ENCODE measurements at regions not wholly inside any gene's neighbourhood (a gene's known extent, or its start where the extent isn't known, plus 50 kb on each side); places are given as distances from the start of the nearest gene placed in this dataset.

DNA sequence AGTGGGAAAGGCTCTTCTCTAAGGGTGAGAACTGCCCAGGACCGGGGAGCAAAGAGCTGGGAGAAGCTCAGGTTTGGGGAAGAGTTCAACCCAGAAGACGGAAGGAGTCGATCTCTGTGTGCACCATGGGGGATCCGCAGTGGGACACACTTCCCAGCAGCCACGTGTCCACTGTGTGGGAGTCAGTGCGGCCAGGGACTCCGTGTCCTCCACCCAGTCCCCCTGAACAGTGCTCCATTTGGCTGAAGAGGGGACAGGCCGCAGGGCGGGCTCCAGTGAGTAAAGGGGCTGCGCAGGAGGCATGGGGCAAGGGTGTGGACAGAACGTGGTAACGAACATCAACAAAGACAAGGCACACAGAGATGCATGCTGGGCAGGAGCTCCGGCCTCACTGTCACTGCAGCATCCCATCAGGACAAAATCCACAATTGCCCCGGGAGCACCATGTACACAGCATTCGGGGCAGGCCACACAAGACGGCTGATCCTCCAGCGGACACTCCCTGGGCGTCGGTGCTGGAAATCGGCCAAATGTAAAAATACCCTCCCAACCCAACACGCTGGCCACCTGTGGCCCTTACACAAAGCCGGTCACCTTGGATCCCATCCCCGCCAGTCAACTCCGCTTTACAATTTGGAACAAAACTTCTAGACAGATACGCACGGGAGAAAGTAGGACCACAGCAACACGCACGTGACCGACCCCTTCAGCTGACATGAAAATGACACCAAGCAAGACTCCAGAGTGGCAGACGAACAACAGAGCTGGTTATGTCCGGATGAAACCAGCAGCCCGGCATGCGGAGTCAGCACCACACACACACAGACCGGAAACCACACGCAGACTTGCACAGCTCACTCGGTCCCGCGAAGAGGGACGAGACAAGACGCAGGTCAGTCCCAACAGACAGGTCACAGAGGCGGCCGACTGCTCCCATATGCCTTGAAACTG lies 366.8 kb downstream of the SHANK2 start:
- TF ChIP-seq, protein P1, sequence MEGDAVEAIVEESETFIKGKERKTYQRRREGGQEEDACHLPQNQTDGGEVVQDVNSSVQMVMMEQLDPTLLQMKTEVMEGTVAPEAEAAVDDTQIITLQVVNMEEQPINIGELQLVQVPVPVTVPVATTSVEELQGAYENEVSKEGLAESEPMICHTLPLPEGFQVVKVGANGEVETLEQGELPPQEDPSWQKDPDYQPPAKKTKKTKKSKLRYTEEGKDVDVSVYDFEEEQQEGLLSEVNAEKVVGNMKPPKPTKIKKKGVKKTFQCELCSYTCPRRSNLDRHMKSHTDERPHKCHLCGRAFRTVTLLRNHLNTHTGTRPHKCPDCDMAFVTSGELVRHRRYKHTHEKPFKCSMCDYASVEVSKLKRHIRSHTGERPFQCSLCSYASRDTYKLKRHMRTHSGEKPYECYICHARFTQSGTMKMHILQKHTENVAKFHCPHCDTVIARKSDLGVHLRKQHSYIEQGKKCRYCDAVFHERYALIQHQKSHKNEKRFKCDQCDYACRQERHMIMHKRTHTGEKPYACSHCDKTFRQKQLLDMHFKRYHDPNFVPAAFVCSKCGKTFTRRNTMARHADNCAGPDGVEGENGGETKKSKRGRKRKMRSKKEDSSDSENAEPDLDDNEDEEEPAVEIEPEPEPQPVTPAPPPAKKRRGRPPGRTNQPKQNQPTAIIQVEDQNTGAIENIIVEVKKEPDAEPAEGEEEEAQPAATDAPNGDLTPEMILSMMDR (conservative IDR thresholded peaks at IDR 0.05) = no peak
- TF ChIP-seq EZH2 (IDR thresholded peaks at IDR 0.05; ENCODE audit: low read depth) = no peak
